Endothelial cell of umbilical vein (primary cell): ENCODE measurements at regions not wholly inside any gene's neighbourhood (a gene's known extent, or its start where the extent isn't known, plus 50 kb on each side); places are given as distances from the start of the nearest gene placed in this dataset.

Experiments used
- BruUV-seq: library from RNA; stranded (reverse); fragments of 400-500 nt; replicated peaks from 2 replicates; lab custom pipeline; 2021; lab: Mats Ljungman, UMichigan
- CTCF ChIA-PET: fragments of 300-600, 350-600 bp; sonication (Branson Sonifier 250); formaldehyde crosslinking; loops from one replicate; lab custom pipeline; 2021; ENCODE audit warnings: antibody characterized with exemption, inconsistent platforms; lab: Charles Lee
- POLR2A ChIA-PET: fragments of 300-600, 350-600 bp; sonication (Branson Sonifier 250); formaldehyde crosslinking; loops from one replicate; lab custom pipeline; 2021; ENCODE audit warnings: antibody characterized with exemption, inconsistent platforms; lab: Charles Lee
- DNase-seq: peaks from one replicate; pipeline ENCODE4 v3.0.0-alpha.2; 2011; ENCODE audit warnings: low read depth, low spot score
- FAIRE-seq: peaks from 2 replicates; lab custom pipeline; 2011; peaks lifted over from hg19 to GRCh38; lab: Jason Lieb, UNC
- H2AFZ ChIP-seq: 2 replicates; pipeline ENCODE4 v1.6.0; 2012; ENCODE audit warnings: low read depth, low read length, control low read depth, inconsistent platforms
- H3K27ac ChIP-seq: 2 replicates; pipeline ENCODE4 v1.5.1; 2011; ENCODE audit warnings: low read depth, mild to moderate bottlenecking, control low read depth, low read length, moderate library complexity; ENCODE audit not compliant: insufficient read depth
- H3K27me3 ChIP-seq, 2 experiments: 2 replicates each; pipeline versions ENCODE4 v1.6.0 to v1.6.1; 2011; ENCODE audit warnings: low read length in 2 of 2, mixed read lengths in 1 of 2; ENCODE audit not compliant: control insufficient read depth in 2 of 2, insufficient read depth in 2 of 2
- H3K36me3 ChIP-seq, 2 experiments: 2 replicates in 1 of 2; 3 replicates in 1 of 2; pipeline ENCODE4 v1.5.1; 2011; ENCODE audit warnings: low read length in 2 of 2, mild to moderate bottlenecking in 1 of 2, moderate library complexity in 1 of 2; ENCODE audit not compliant: control insufficient read depth in 2 of 2, insufficient read depth in 2 of 2; ENCODE audit errors: extremely low read depth in 1 of 2
- H3K4me1 ChIP-seq: 3 replicates; pipeline ENCODE4 v1.5.1; 2011; ENCODE audit warnings: mild to moderate bottlenecking, low read length; ENCODE audit not compliant: control insufficient read depth, insufficient read depth; ENCODE audit errors: extremely low read depth
- H3K4me2 ChIP-seq: 2 replicates; pipeline ENCODE4 v1.6.1; 2011; ENCODE audit warnings: low read length, control low read depth, mixed read lengths; ENCODE audit not compliant: insufficient read depth
- H3K4me3 ChIP-seq, 3 experiments: fragments of 200-600 bp in 1 of 3; sonication (generic), shearing (Covaris generic) in 1 of 3; replicated peaks in 1 of 3; 2 replicates each; pipeline ENCODE4 v1.5.1; 2011 to 2016; ENCODE audit warnings: control low read depth in 3 of 3, low read length in 3 of 3, mild to moderate bottlenecking in 2 of 3, inconsistent platforms in 1 of 3, low read depth in 1 of 3, moderate library complexity in 1 of 3; ENCODE audit not compliant: insufficient read depth in 1 of 3
- H3K79me2 ChIP-seq: 2 replicates; pipeline ENCODE4 v1.6.0; 2012; ENCODE audit warnings: low read length, inconsistent platforms; ENCODE audit not compliant: control insufficient read depth, insufficient read depth
- H3K9ac ChIP-seq: replicated peaks from 2 replicates; pipeline ENCODE3; 2011; ENCODE audit warnings: low read length, control low read depth; ENCODE audit not compliant: insufficient read depth; ENCODE audit errors: extremely low read depth
- H3K9me1 ChIP-seq: replicated peaks from 3 replicates; pipeline ENCODE4 v1.6.0; 2011; ENCODE audit warnings: mild to moderate bottlenecking, low read length; ENCODE audit not compliant: control insufficient read depth, insufficient read depth; ENCODE audit errors: extremely low read depth
- H3K9me3 ChIP-seq: replicated peaks from 2 replicates; pipeline ENCODE4 v1.5.1; 2012; ENCODE audit warnings: low read length, inconsistent platforms; ENCODE audit not compliant: control insufficient read depth, insufficient read depth
- H4K20me1 ChIP-seq: replicated peaks from 2 replicates; pipeline ENCODE3; 2011; ENCODE audit warnings: mild to moderate bottlenecking, low read length; ENCODE audit not compliant: control insufficient read depth, insufficient read depth; ENCODE audit errors: extremely low read depth
- EZH2 ChIP-seq: IDR thresholded peaks from 2 replicates; pipeline ENCODE4 v1.6.1; 2012; ENCODE audit warnings: borderline replicate concordance, low read depth, mild to moderate bottlenecking, moderate library complexity, low read length, inconsistent platforms; ENCODE audit not compliant: severe bottlenecking
- FOS ChIP-seq: IDR thresholded peaks from 2 replicates; pipeline ENCODE4 v1.6.1; 2011; ENCODE audit warnings: mild to moderate bottlenecking, low read length, moderate library complexity, borderline replicate concordance; ENCODE audit not compliant: insufficient read depth
- GATA2 ChIP-seq: IDR thresholded peaks from 2 replicates; pipeline ENCODE4 v1.7.0; 2011; ENCODE audit warnings: low read depth, mild to moderate bottlenecking, moderate library complexity, mixed read lengths, low read length; ENCODE audit not compliant: insufficient read length, insufficient read depth
- JUN ChIP-seq: IDR thresholded peaks from 2 replicates; pipeline ENCODE4 v1.6.1; 2011; ENCODE audit warnings: borderline replicate concordance, low read depth; ENCODE audit not compliant: insufficient read length, insufficient read depth
- MYC ChIP-seq: IDR thresholded peaks from one replicate; pipeline ENCODE4 v1.6.1; 2011; ENCODE audit warnings: mild to moderate bottlenecking, low read depth, low read length
- POLR2A ChIP-seq: IDR thresholded peaks from 2 replicates; pipeline ENCODE4 v1.6.1; 2012; ENCODE audit warnings: low read depth, mild to moderate bottlenecking, control low read depth, low read length
- POLR2AphosphoS5 ChIP-seq: IDR thresholded peaks from 2 replicates; pipeline ENCODE4 v1.6.1; 2012; ENCODE audit warnings: low read depth, mild to moderate bottlenecking, control low read depth, low read length, moderate library complexity; ENCODE audit not compliant: insufficient read depth
- dilution Hi-C: fragments of 300-500 bp; cut with MboI; formaldehyde crosslinking; loops from one replicate; pipeline ENCODE4 v1.15.0; 2019; ENCODE audit warnings: low sequenced_read_pairs; ENCODE audit not compliant: extremely low pct_ligation_motif_present
- intact Hi-C: fragments of 100-400 bp; cut with micrococcal nuclease; formaldehyde crosslinking; loops from one replicate; pipeline ENCODE4 v1.10.0; 2022
- TF ChIP-seq, protein P1 (sequence below), 2 donors: IDR thresholded peaks; 1 replicate in 1 of 2; 2 replicates in 1 of 2; pipeline ENCODE4 v1.5.1; 2011; ENCODE audit warnings: low read length in 2 of 2, mild to moderate bottlenecking in 2 of 2, moderate library complexity in 2 of 2, control low read depth in 1 of 2, inconsistent platforms in 1 of 2, low read depth in 1 of 2; ENCODE audit not compliant: insufficient read depth in 1 of 2; ENCODE audit errors: extremely low read depth in 1 of 2
- TF ChIP-seq, protein P2 (sequence below): IDR thresholded peaks from 2 replicates; pipeline ENCODE4 v1.6.1; 2011; ENCODE audit not compliant: insufficient read depth, insufficient read length

DNA sequence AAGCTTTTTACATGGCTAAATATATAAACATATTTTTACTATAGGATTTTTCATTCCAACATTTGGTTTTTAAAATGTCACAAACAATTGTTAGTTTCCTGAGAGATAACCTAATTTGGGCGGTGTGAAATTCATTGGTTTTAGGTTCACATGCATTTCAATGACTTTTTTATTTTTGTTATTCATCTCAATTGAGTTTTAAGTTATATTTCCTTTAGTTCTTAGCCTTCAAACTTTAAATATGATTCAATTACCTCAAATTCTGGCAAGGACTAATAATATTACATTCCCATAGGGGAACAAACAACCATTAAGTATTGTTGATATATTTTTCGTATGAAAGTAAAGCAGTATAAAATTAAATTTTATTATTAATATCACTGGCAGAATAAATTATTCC is 265.3 kb downstream of the SLITRK6 start:
- H3K27me3 ChIP-seq: no peaks in the 10 kb centered on the region
- no peaks in the 10 kb centered on the region for H3K4me1 ChIP-seq
- no peak overlapping the region for H3K9ac ChIP-seq
- no peak overlapping the region for H2AFZ ChIP-seq
- peaks cover 2% of the 10 kb centered on the region for H3K9me3 ChIP-seq
- BruUV-seq: no TSS peak
- ChIA-PET POLR2A (no interaction called here), CTCF (no interaction called here)
- H3K36me3 ChIP-seq: no peaks in the 10 kb centered on the region
- H3K4me3 ChIP-seq: no peak overlapping the region
- no peaks in the 10 kb centered on the region for H4K20me1 ChIP-seq
- H3K4me2 ChIP-seq: no peak overlapping the region
- no peak for TF ChIP-seq FOS
- TF ChIP-seq JUN: no peak
- TF ChIP-seq, protein P1, sequence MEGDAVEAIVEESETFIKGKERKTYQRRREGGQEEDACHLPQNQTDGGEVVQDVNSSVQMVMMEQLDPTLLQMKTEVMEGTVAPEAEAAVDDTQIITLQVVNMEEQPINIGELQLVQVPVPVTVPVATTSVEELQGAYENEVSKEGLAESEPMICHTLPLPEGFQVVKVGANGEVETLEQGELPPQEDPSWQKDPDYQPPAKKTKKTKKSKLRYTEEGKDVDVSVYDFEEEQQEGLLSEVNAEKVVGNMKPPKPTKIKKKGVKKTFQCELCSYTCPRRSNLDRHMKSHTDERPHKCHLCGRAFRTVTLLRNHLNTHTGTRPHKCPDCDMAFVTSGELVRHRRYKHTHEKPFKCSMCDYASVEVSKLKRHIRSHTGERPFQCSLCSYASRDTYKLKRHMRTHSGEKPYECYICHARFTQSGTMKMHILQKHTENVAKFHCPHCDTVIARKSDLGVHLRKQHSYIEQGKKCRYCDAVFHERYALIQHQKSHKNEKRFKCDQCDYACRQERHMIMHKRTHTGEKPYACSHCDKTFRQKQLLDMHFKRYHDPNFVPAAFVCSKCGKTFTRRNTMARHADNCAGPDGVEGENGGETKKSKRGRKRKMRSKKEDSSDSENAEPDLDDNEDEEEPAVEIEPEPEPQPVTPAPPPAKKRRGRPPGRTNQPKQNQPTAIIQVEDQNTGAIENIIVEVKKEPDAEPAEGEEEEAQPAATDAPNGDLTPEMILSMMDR (IDR thresholded peaks at IDR 0.05; ENCODE audit: extremely low read depth in 1 of 2, insufficient read depth in 1 of 2, low read depth in 1 of 2, low read length in 2 of 2): no peak
- intact Hi-C loops: no loop called here
- H3K79me2 ChIP-seq: no peaks in the 10 kb centered on the region
- H3K27ac ChIP-seq: no peak overlapping the region
- no peaks in the 10 kb centered on the region for H3K9me1 ChIP-seq
- DNase-seq (no peak), FAIRE-seq (no peak)
- dilution Hi-C loops: no loop called here

DNA sequence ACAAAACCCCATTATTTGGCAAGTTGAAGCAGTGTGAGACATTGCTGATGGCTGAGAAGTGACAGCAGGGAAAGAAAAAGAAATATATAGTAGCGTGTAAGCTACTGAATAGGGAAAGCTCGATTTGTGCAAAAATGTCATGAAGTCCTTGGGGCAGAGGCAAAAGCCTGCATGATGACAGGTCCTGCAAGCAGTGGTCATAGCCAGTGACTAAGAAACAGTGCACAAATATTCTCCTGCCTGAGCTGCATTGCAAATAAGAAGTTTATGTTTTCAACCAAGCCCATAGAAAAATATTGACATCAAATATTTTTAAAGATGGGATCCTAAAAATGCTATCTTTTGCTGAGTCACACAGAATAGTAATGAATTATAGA is 270.0 kb downstream of the SLITRK6 start:
- Histone ChIP-seq H3K9ac (no peak overlapping the region), H3K27me3 (no peaks in the 10 kb centered on the region), H3K79me2 (no peaks in the 10 kb centered on the region), H3K27ac (no peak overlapping the region), H3K4me1 (no peaks in the 10 kb centered on the region), H2AFZ (no peak overlapping the region), H3K4me3 (no peak overlapping the region), H3K36me3 (no peaks in the 10 kb centered on the region), H3K9me3 (peaks cover 2% of the 10 kb centered on the region), H3K4me2 (no peak overlapping the region), H3K9me1 (no peaks in the 10 kb centered on the region), H4K20me1 (no peaks in the 10 kb centered on the region)
- BruUV-seq: no TSS peak
- TF ChIP-seq, protein P1 (IDR thresholded peaks at IDR 0.05; ENCODE audit: extremely low read depth in 1 of 2, insufficient read depth in 1 of 2, low read depth in 1 of 2, low read length in 2 of 2): no peak
- TF ChIP-seq EZH2 (no peak), GATA2 (no peak), JUN (no peak), FOS (no peak), POLR2AphosphoS5 (no peak), MYC (no peak), POLR2A (no peak)
- TF ChIP-seq, protein P2, sequence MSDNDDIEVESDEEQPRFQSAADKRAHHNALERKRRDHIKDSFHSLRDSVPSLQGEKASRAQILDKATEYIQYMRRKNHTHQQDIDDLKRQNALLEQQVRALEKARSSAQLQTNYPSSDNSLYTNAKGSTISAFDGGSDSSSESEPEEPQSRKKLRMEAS: no peak
- dilution Hi-C loops: no loop called here
- ChIA-PET POLR2A (no interaction called here), CTCF (no interaction called here)
- FAIRE-seq (no peak), DNase-seq (no peak)
- intact Hi-C loops: no loop called here
